ENCODE measurements at regions not wholly inside any gene's neighbourhood (a gene's known extent, or its start where the extent isn't known, plus 50 kb on each side); places are given as distances from the start of the nearest gene placed in this dataset.

DNA sequence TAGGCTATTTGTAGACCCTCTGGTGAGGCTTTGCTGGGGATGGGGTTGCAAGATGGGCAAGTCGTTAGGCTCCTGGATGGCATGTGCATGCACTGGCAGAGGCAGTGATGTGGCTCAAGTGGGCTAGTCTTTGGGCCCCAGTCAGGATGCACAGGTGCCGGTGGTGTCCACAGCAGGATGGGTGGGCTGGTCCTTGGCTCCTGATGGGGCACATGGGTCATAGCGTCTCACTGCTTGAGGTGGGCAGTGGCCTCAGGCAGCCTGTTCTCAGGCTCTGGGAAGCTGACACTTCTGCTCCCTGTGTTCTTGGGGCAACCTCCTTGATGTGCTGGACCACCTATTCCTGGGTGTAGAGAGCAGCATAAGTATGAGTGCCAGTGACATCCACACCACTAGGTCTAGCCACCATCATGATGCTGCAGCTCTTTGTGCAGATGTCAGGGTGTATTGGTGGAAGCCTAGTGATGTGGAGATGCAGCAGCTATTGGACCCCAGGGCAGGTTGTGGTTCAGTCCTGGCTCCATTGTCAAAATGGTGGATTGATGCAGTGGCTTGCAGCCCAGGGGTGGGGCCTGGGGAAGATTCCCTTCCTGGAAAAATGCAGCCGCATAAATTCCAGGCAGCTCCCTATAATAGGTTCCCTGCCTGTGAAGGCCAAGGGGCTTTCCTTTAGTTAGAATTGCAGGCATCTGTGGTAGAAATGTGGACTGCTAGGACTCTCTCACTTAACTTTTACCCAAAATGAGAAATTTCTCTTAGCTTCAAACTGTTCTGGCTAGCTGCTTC is 742.5 kb upstream of the MDGA2 start:
- H3K4me3 ChIP-seq (ENCODE audit: low read depth in 1 of 3, low read length in 3 of 3) = no peak overlapping the region
- no peaks in the 10 kb centered on the region for H3K4me1 ChIP-seq (ENCODE audit: control insufficient read depth in 4 of 4, insufficient read depth in 4 of 4, low read length in 3 of 4)
- no peak for TF ChIP-seq EGR1 (IDR thresholded peaks at IDR 0.05; ENCODE audit: low read depth in 2 of 2)
- TF ChIP-seq NR2F2 (IDR thresholded peaks at IDR 0.05) = no peak
- no peak for TF ChIP-seq FOXA2 (IDR thresholded peaks at IDR 0.05)
- no peak for TF ChIP-seq MAX (IDR thresholded peaks at IDR 0.05)
- TF ChIP-seq TAF1 (conservative IDR thresholded peaks at IDR 0.05) = no peak
- no peak for TF ChIP-seq ATF3 (IDR thresholded peaks at IDR 0.05)
- no peak for TF ChIP-seq SP1 (IDR thresholded peaks at IDR 0.05)
- TF ChIP-seq, protein P1, sequence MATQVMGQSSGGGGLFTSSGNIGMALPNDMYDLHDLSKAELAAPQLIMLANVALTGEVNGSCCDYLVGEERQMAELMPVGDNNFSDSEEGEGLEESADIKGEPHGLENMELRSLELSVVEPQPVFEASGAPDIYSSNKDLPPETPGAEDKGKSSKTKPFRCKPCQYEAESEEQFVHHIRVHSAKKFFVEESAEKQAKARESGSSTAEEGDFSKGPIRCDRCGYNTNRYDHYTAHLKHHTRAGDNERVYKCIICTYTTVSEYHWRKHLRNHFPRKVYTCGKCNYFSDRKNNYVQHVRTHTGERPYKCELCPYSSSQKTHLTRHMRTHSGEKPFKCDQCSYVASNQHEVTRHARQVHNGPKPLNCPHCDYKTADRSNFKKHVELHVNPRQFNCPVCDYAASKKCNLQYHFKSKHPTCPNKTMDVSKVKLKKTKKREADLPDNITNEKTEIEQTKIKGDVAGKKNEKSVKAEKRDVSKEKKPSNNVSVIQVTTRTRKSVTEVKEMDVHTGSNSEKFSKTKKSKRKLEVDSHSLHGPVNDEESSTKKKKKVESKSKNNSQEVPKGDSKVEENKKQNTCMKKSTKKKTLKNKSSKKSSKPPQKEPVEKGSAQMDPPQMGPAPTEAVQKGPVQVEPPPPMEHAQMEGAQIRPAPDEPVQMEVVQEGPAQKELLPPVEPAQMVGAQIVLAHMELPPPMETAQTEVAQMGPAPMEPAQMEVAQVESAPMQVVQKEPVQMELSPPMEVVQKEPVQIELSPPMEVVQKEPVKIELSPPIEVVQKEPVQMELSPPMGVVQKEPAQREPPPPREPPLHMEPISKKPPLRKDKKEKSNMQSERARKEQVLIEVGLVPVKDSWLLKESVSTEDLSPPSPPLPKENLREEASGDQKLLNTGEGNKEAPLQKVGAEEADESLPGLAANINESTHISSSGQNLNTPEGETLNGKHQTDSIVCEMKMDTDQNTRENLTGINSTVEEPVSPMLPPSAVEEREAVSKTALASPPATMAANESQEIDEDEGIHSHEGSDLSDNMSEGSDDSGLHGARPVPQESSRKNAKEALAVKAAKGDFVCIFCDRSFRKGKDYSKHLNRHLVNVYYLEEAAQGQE (IDR thresholded peaks at IDR 0.05) = no peak
- no peak for TF ChIP-seq JUND (IDR thresholded peaks at IDR 0.05)
- TF ChIP-seq HNF4G (IDR thresholded peaks at IDR 0.05) = no peak
- no peak for TF ChIP-seq YY1 (IDR thresholded peaks at IDR 0.05)
- H3K36me3 ChIP-seq (ENCODE audit: control insufficient read depth in 4 of 4, insufficient read depth in 3 of 4, low read depth in 1 of 4, low read length in 3 of 4) = no peaks in the 10 kb centered on the region
- no peaks in the 10 kb centered on the region for H3K9me3 ChIP-seq (ENCODE audit: control insufficient read depth in 4 of 4, low read length in 3 of 4)
- no peaks in the 10 kb centered on the region for H3K27me3 ChIP-seq (ENCODE audit: control insufficient read depth in 4 of 4, insufficient read depth in 4 of 4, low read length in 3 of 4)
- no peak overlapping the region for H3K9ac ChIP-seq (ENCODE audit: low read depth in 1 of 2, low read length in 2 of 2)
- 74% methylated on average over 4 of the region's 4 CpGs for WGBS
- no peak for DNase-seq (ENCODE audit: low spot score)
- H3K27ac ChIP-seq (ENCODE audit: low read depth in 1 of 2, low read length in 2 of 2) = no peak overlapping the region

- no peak overlapping the region for H3K9ac ChIP-seq (ENCODE audit: low read depth in 1 of 2, low read length in 2 of 2)
- 65% methylated on average over 1 of the region's 1 CpG for WGBS
- H3K4me1 ChIP-seq (ENCODE audit: control insufficient read depth in 4 of 4, insufficient read depth in 4 of 4, low read length in 3 of 4) = no peaks in the 10 kb centered on the region
- DNase-seq (ENCODE audit: low spot score) = no peak
- H3K27ac ChIP-seq (ENCODE audit: low read depth in 1 of 2, low read length in 2 of 2) = no peak overlapping the region
- no peaks in the 10 kb centered on the region for H3K27me3 ChIP-seq (ENCODE audit: control insufficient read depth in 4 of 4, insufficient read depth in 4 of 4, low read length in 3 of 4)
- H3K4me3 ChIP-seq (ENCODE audit: low read depth in 1 of 3, low read length in 3 of 3) = no peak overlapping the region
- no peak for TF ChIP-seq RAD21 (IDR thresholded peaks at IDR 0.05)
- no peak for TF ChIP-seq HNF4A (conservative IDR thresholded peaks at IDR 0.05)
- no peak for TF ChIP-seq MAX (IDR thresholded peaks at IDR 0.05)
- TF ChIP-seq, protein P2, sequence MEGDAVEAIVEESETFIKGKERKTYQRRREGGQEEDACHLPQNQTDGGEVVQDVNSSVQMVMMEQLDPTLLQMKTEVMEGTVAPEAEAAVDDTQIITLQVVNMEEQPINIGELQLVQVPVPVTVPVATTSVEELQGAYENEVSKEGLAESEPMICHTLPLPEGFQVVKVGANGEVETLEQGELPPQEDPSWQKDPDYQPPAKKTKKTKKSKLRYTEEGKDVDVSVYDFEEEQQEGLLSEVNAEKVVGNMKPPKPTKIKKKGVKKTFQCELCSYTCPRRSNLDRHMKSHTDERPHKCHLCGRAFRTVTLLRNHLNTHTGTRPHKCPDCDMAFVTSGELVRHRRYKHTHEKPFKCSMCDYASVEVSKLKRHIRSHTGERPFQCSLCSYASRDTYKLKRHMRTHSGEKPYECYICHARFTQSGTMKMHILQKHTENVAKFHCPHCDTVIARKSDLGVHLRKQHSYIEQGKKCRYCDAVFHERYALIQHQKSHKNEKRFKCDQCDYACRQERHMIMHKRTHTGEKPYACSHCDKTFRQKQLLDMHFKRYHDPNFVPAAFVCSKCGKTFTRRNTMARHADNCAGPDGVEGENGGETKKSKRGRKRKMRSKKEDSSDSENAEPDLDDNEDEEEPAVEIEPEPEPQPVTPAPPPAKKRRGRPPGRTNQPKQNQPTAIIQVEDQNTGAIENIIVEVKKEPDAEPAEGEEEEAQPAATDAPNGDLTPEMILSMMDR (IDR thresholded peaks at IDR 0.05; ENCODE audit: low read depth, low read length, missing input control) = no peak
- H3K36me3 ChIP-seq (ENCODE audit: control insufficient read depth in 4 of 4, insufficient read depth in 3 of 4, low read depth in 1 of 4, low read length in 3 of 4) = no peaks in the 10 kb centered on the region
- H3K9me3 ChIP-seq (ENCODE audit: control insufficient read depth in 4 of 4, low read length in 3 of 4) = no peaks in the 10 kb centered on the region
Observed at GRCh38 chr14:48401321-48401720, 725.9 kb upstream of the MDGA2 start.
